ENCODE measurements at regions not wholly inside any gene's neighbourhood (a gene's known extent, or its start where the extent isn't known, plus 50 kb on each side); places are given as distances from the start of the nearest gene placed in this dataset.

- H3K27ac Mint-ChIP-seq (ENCODE audit: unreplicated experiment), result no peak overlapping the region
- ChIA-PET CTCF (interaction anchor here (0.7 kb wide), 1 partner anchor 9 kb away, joined by 4 read pairs; no protein-coding TSS in a partner anchor), POLR2A (no interaction called here)
- DNase-seq, result no peak
- H3K4me1 ChIP-seq, result peaks cover 39% of the 10 kb centered on the region
- no peaks in the 10 kb centered on the region for H3K36me3 Mint-ChIP-seq (ENCODE audit: insufficient read depth, unreplicated experiment)
- 0 out of 2 replicates have a peak, but pooled peaks cover 1% of the 10 kb centered on the region for H3K36me3 ChIP-seq (ENCODE audit: control insufficient read depth, insufficient read depth, low read length)
- no peak for TF ChIP-seq CTCF (IDR thresholded peaks at IDR 0.05; ENCODE audit: insufficient read depth in 1 of 2, low read depth in 1 of 2, low read length in 1 of 2, severe bottlenecking in 1 of 2, unreplicated experiment in 1 of 2)
- H3K27me3 Mint-ChIP-seq (ENCODE audit: insufficient read depth, unreplicated experiment), result no peaks in the 10 kb centered on the region
- H3K4me3 Mint-ChIP-seq (ENCODE audit: unreplicated experiment), result no peak overlapping the region
- H3K27me3 ChIP-seq (replicated peaks; ENCODE audit: control insufficient read depth, insufficient read depth, low read length), result no peaks in the 10 kb centered on the region
- peaks cover 30% of the 10 kb centered on the region for H3K4me1 Mint-ChIP-seq (ENCODE audit: low read depth, unreplicated experiment)
- intact Hi-C loops (cut with micrococcal nuclease; ENCODE audit: unreplicated experiment), result no loop called here
- no TSS peak for BruUV-seq (replicated peaks)
- no peak overlapping the region for H3K4me3 ChIP-seq (ENCODE audit: low read depth, low read length)
- H3K9me3 ChIP-seq, result no peaks in the 10 kb centered on the region
- H3K9me3 Mint-ChIP-seq (ENCODE audit: unreplicated experiment), result peaks cover 22% of the 10 kb centered on the region
These were observed 102.6 kb upstream of the RSPO3 start for GRCh38 chr6:127015858-127016257.

GRCh38 chr6:127019828-127020227 is 98.6 kb upstream of the RSPO3 start:
- DNase-seq, result no peak
- peak overlapping the region; percentile 75 for H3K27ac Mint-ChIP-seq (ENCODE audit: unreplicated experiment)
- peaks cover 5% of the 10 kb centered on the region for H3K36me3 Mint-ChIP-seq (ENCODE audit: insufficient read depth, unreplicated experiment)
- peaks cover 16% of the 10 kb centered on the region for H3K9me3 Mint-ChIP-seq (ENCODE audit: unreplicated experiment)
- peaks cover 30% of the 10 kb centered on the region for H3K4me1 Mint-ChIP-seq (ENCODE audit: low read depth, unreplicated experiment)
- Histone ChIP-seq H3K4me1 (peaks cover 46% of the 10 kb centered on the region), H3K4me3 (ENCODE audit: low read depth, low read length) (no peak overlapping the region), H3K36me3 (ENCODE audit: control insufficient read depth, insufficient read depth, low read length) (0 out of 2 replicates have a peak, but pooled peaks cover 1% of the 10 kb centered on the region), H3K9me3 (no peaks in the 10 kb centered on the region), H3K27me3 (replicated peaks; ENCODE audit: control insufficient read depth, insufficient read depth, low read length) (no peaks in the 10 kb centered on the region)
- intact Hi-C loops (cut with micrococcal nuclease; ENCODE audit: unreplicated experiment), result loop anchor here (5.0 kb wide), 3 partner anchors 68 to 988 kb away; no protein-coding TSS in a partner anchor
- POLR2A ChIA-PET, result no interaction called here
- TF ChIP-seq CTCF (IDR thresholded peaks at IDR 0.05; ENCODE audit: insufficient read depth in 1 of 2, low read depth in 1 of 2, low read length in 1 of 2, severe bottlenecking in 1 of 2, unreplicated experiment in 1 of 2), result no peak
- BruUV-seq (replicated peaks), result no TSS peak
- H3K27me3 Mint-ChIP-seq (ENCODE audit: insufficient read depth, unreplicated experiment), result no peaks in the 10 kb centered on the region
- no peak overlapping the region for H3K4me3 Mint-ChIP-seq (ENCODE audit: unreplicated experiment)
- CTCF ChIA-PET, result no interaction called here

- BruUV-seq (replicated peaks), result no TSS peak
- H3K36me3 Mint-ChIP-seq (ENCODE audit: insufficient read depth, unreplicated experiment), result peaks cover 10% of the 10 kb centered on the region
- Histone ChIP-seq H3K4me3 (ENCODE audit: low read depth, low read length) (no peak overlapping the region), H3K36me3 (ENCODE audit: control insufficient read depth, insufficient read depth, low read length) (0 out of 2 replicates have a peak, but pooled peaks cover 1% of the 10 kb centered on the region), H3K9me3 (no peaks in the 10 kb centered on the region), H3K4me1 (peaks cover 71% of the 10 kb centered on the region), H3K27me3 (replicated peaks; ENCODE audit: control insufficient read depth, insufficient read depth, low read length) (no peaks in the 10 kb centered on the region)
- H3K4me1 Mint-ChIP-seq (ENCODE audit: low read depth, unreplicated experiment), result peaks cover 43% of the 10 kb centered on the region
- H3K27ac Mint-ChIP-seq (ENCODE audit: unreplicated experiment), result peak overlapping the region; percentile 16
- peak overlapping the region; percentile 32 for H3K4me3 Mint-ChIP-seq (ENCODE audit: unreplicated experiment)
- no peaks in the 10 kb centered on the region for H3K27me3 Mint-ChIP-seq (ENCODE audit: insufficient read depth, unreplicated experiment)
- TF ChIP-seq CTCF (IDR thresholded peaks at IDR 0.05; ENCODE audit: insufficient read depth in 1 of 2, low read depth in 1 of 2, low read length in 1 of 2, severe bottlenecking in 1 of 2, unreplicated experiment in 1 of 2), result no peak
- H3K9me3 Mint-ChIP-seq (ENCODE audit: unreplicated experiment), result peaks cover 16% of the 10 kb centered on the region
- intact Hi-C loops (cut with micrococcal nuclease; ENCODE audit: unreplicated experiment), result loop anchor here (2.0 to 5.0 kb wide), 4 partner anchors 70 to 990 kb away; no protein-coding TSS in a partner anchor
- ChIA-PET POLR2A (interaction anchor here (0.6 kb wide), 1 partner anchor 21 kb away, joined by 3 read pairs; no protein-coding TSS in a partner anchor), CTCF (interaction anchor here (1.5 to 1.6 kb wide), 2 partner anchors 61 to 218 kb away, joined by 5 to 6 read pairs; no protein-coding TSS in a partner anchor)
- peak; percentile 65 to 79 for DNase-seq
These were observed 96.2 kb upstream of the RSPO3 start for GRCh38 chr6:127022302-127022701.

Measured in Caco-2 (cell line).